Left lung (tissue), 4 donors: ENCODE measurements at regions not wholly inside any gene's neighbourhood (a gene's known extent, or its start where the extent isn't known, plus 50 kb on each side); places are given as distances from the start of the nearest gene placed in this dataset.

ENCODE experiments used
- ATAC-seq: fragments of 200-7000 bp; cut with Tn5 transposase; one replicate; pipeline ENCODE4 v1.9.1; 2020; ENCODE audit warnings: moderate library complexity
- DNase-seq, 4 donors: peaks; one replicate each; pipeline ENCODE4 v3.0.0-alpha.2; 2013 to 2020
- H3K27ac ChIP-seq, 2 donors: fragments of 200-600 bp; sonication (generic) in 1 of 2; one replicate each; pipeline versions ENCODE4 v1.5.0 to v1.8.0; 2020 to 2021
- H3K27me3 ChIP-seq, 2 donors: fragments of 200-600 bp; sonication (generic) in 1 of 2; one replicate each; pipeline versions ENCODE4 v1.5.0 to v1.8.0; 2020 to 2021
- H3K36me3 ChIP-seq, 2 donors: fragments of 200-600 bp; sonication (generic) in 1 of 2; one replicate each; pipeline versions ENCODE4 v1.5.0 to v1.8.0; 2020 to 2021
- H3K4me1 ChIP-seq, 2 donors: fragments of 200-600 bp; one replicate each; pipeline ENCODE4 v1.8.0; 2021
- H3K4me3 ChIP-seq, 2 donors: fragments of 200-600 bp; sonication (generic) in 1 of 2; one replicate each; pipeline versions ENCODE4 v1.5.0 to v1.8.0; 2020 to 2021; ENCODE audit warnings: mild to moderate bottlenecking in 1 of 2
- H3K9me3 ChIP-seq, 2 donors: fragments of 200-600 bp; sonication (generic) in 1 of 2; one replicate each; pipeline versions ENCODE4 v1.5.0 to v1.8.0; 2020 to 2021
- intact Hi-C, 2 donors: fragments of 100-400 bp; cut with DNase I; formaldehyde crosslinking; loops; one replicate each; pipeline versions ENCODE4 v1.11.2 to v1.14.2; 2022
- TF ChIP-seq, protein P1 (sequence below), 2 donors: fragments of 200-600 bp; sonication (generic) in 1 of 2; IDR thresholded peaks; one replicate each; pipeline versions ENCODE4 v1.5.0 to v1.8.0; 2021; ENCODE audit warnings: antibody characterized with exemption in 2 of 2
- donor health status: DM: no; HTN: yes; CAD: no.
- donor health status: DM: no; HTN: no; CAD: no.

DNA sequence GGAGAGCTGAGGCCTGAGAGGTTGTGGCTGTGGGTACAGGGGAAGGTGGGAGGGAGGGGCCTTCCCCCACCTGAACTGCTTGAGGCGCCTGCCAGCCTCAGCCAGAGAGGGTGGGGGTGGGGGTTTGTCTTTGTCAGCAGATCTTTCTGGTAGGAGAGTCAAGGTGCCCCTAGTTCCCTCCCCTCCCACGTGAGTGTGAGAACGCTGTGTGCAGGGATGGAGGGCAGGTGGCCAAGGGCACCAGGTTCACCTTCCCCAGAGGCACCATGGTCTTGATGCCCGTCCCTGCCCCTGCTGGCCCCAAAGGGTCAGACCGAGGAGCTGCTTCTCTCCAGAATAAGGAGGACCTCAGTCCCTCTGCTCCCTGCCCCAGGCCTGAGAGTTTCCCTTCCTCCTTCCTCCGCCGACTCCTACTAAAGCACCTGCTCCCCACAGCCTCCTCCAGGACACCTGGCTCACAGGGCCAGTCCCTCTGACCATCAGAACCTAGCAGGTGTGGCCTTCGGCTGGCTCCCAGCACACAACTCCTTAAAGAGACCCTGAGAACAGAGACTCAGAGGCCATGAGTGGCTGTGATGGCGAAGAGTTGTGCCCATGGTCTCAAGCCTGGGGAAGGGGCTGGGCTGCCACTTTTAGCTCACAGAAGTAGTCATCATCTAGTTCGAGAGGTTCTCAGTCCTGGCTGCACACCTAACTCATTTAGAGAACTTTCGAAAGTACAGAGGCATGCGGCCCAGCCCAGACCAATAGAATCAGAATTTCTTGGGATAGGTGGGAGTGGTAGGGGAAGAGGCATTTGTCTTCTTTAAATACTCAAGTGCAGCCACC lies 113.2 kb upstream of the LHX1 start:
- no peaks in the 10 kb centered on the region for H3K36me3 ChIP-seq
- peaks cover 19 to 93% of the 10 kb centered on the region in 2 donors for H3K27me3 ChIP-seq
- H3K4me1 ChIP-seq, result no peaks in the 10 kb centered on the region
- TF ChIP-seq, protein P1, sequence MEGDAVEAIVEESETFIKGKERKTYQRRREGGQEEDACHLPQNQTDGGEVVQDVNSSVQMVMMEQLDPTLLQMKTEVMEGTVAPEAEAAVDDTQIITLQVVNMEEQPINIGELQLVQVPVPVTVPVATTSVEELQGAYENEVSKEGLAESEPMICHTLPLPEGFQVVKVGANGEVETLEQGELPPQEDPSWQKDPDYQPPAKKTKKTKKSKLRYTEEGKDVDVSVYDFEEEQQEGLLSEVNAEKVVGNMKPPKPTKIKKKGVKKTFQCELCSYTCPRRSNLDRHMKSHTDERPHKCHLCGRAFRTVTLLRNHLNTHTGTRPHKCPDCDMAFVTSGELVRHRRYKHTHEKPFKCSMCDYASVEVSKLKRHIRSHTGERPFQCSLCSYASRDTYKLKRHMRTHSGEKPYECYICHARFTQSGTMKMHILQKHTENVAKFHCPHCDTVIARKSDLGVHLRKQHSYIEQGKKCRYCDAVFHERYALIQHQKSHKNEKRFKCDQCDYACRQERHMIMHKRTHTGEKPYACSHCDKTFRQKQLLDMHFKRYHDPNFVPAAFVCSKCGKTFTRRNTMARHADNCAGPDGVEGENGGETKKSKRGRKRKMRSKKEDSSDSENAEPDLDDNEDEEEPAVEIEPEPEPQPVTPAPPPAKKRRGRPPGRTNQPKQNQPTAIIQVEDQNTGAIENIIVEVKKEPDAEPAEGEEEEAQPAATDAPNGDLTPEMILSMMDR (IDR thresholded peaks at IDR 0.05), result no peak
- H3K27ac ChIP-seq, result no peak overlapping the region
- no peaks in the 10 kb centered on the region for H3K9me3 ChIP-seq
- no peak for DNase-seq
- ATAC-seq, result peak; percentile 56
- H3K4me3 ChIP-seq, result no peak overlapping the region
- intact Hi-C loops, result no loop called here

DNA sequence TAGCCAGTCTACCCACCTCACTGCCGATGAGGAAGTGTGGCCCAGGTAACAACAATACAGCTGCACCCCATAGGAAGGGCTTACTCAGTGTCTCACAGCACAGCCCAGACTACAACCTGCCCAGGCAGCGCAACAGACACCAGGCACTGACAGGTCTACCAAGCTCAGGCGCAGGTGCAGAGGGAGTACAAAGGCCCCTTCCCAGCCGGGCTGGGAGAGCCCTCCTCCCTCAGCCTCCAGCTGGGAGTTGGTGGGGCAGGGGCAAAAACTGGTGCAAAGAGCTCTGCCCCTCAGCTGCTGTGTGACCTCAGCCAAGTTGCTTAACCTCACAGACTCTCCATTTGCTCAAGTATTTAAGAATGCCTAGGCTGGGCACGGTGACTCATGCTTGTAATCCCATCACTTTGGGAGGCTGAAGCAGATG lies 112.6 kb upstream of the LHX1 start:
- DNase-seq (no peak), ATAC-seq (peak; percentile 70)
- Histone ChIP-seq H3K4me1 (no peaks in the 10 kb centered on the region), H3K27me3 (peaks cover 19 to 93% of the 10 kb centered on the region in 2 donors), H3K36me3 (no peaks in the 10 kb centered on the region), H3K9me3 (no peaks in the 10 kb centered on the region), H3K4me3 (no peak overlapping the region), H3K27ac (no peak overlapping the region)
- intact Hi-C loops, result no loop called here
- TF ChIP-seq, protein P1 (IDR thresholded peaks at IDR 0.05), result no peak

DNA sequence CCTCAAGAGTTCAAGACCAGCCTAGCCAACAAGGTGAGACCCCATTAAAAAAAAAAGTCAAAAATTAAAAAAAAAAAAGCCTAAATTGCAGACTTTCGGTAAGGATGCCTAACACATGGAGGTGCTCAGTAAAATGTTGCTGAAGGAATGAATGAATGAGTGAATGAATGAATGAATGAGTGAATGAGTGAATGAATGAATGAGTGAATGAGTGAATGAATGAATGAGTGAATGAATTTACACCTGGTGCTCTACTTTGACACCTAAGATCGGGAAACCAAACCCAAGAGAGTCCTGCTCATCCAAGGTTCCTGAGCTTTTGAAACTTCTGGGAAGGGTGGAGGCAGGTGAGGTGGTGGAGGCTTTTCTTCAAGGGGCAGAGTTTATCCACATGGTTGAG lies 112.2 kb upstream of the LHX1 start:
- Histone ChIP-seq H3K36me3 (no peaks in the 10 kb centered on the region), H3K27me3 (peaks cover 19 to 92% of the 10 kb centered on the region in 2 donors), H3K9me3 (no peaks in the 10 kb centered on the region), H3K27ac (no peak overlapping the region), H3K4me1 (no peaks in the 10 kb centered on the region), H3K4me3 (no peak overlapping the region)
- intact Hi-C loops, result no loop called here
- no peak for ATAC-seq
- TF ChIP-seq, protein P1 (IDR thresholded peaks at IDR 0.05), result no peak
- no peak for DNase-seq

DNA sequence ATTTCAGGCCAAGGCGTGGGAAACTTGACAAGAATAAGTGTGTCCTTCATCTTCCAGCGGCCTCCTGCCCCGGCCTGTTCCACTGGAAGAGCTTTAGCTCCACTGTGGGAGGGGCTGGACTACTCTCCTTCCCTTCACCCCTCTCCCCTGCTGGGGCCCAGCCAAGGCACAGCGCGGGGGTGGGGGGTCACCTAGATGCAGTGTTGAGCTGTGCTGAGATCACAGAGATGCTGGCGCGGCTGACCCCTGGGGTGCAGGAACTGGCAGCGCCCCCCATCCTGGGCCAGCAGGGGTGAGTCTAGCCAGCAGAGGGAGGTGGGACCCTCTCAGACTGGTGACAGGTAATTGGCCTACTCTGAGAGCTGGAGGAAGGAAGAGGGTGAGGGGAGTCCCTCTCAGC lies 111.8 kb upstream of the LHX1 start:
- no peaks in the 10 kb centered on the region for H3K4me1 ChIP-seq
- TF ChIP-seq, protein P1 (IDR thresholded peaks at IDR 0.05), result no peak
- intact Hi-C loops, result no loop called here
- no peak overlapping the region for H3K27ac ChIP-seq
- ATAC-seq (no peak), DNase-seq (no peak)
- H3K4me3 ChIP-seq, result no peak overlapping the region
- no peaks in the 10 kb centered on the region for H3K36me3 ChIP-seq
- H3K27me3 ChIP-seq, result peaks cover 19 to 88% of the 10 kb centered on the region in 2 donors
- H3K9me3 ChIP-seq, result no peaks in the 10 kb centered on the region

DNA sequence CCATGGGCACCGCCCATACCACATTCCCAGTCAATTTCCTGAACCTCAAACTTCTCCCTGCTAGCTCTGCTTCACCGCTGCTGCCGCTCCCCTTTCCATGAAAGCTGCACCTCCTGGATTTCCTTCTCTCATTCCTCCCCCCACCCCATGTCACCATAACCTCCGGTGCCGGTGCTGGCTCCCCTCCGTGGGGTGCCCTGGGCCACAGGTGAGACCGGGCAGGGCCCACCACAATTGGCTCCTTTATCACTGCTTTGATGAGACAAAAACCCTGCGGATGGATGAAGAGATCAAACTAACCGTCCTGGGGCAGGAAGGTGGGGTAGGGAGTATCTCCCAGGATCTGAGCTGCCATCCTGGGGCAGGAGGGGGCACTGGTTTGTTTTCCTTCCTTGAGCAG lies 111.3 kb upstream of the LHX1 start:
- TF ChIP-seq, protein P1 (IDR thresholded peaks at IDR 0.05), result no peak
- no peaks in the 10 kb centered on the region for H3K9me3 ChIP-seq
- H3K4me3 ChIP-seq, result no peak overlapping the region
- intact Hi-C loops, result no loop called here
- H3K27ac ChIP-seq, result no peak overlapping the region
- H3K36me3 ChIP-seq, result no peaks in the 10 kb centered on the region
- DNase-seq, result no peak
- peaks cover 19 to 85% of the 10 kb centered on the region in 2 donors for H3K27me3 ChIP-seq
- no peak for ATAC-seq
- H3K4me1 ChIP-seq, result no peaks in the 10 kb centered on the region
